Lower leg skin (tissue), 3 donors: ENCODE measurements at regions not wholly inside any gene's neighbourhood (a gene's known extent, or its start where the extent isn't known, plus 50 kb on each side); places are given as distances from the start of the nearest gene placed in this dataset.

ENCODE experiments used
- CTCF ChIP-seq, 3 donors: fragments of 450-650 bp; IDR thresholded peaks; one replicate each; pipeline ENCODE4 v1.5.1; 2016; ENCODE audit warnings: antibody characterized with exemption in 3 of 3, mild to moderate bottlenecking in 3 of 3, moderate library complexity in 2 of 3
- POLR2A ChIP-seq, 2 donors: fragments of 450-650 bp; IDR thresholded peaks; one replicate each; pipeline ENCODE4 v1.6.1; 2016 to 2017; ENCODE audit warnings: antibody characterized with exemption in 2 of 2, mild to moderate bottlenecking in 1 of 2, moderate library complexity in 1 of 2

GRCh38 chr21:28144653-28145052 is 848.0 kb downstream of the LTN1 start:
- TF ChIP-seq CTCF (IDR thresholded peaks at IDR 0.05) (no peak), POLR2A (IDR thresholded peaks at IDR 0.05) (no peak)
